CD4-positive, alpha-beta T cell (primary cell): ENCODE measurements at regions not wholly inside any gene's neighbourhood (a gene's known extent, or its start where the extent isn't known, plus 50 kb on each side); places are given as distances from the start of the nearest gene placed in this dataset.

Experiments
- ATAC-seq: fragments of 200-7000 bp; cut with Tn5 transposase; one replicate; pipeline ENCODE4 v1.10.0; 2022; ENCODE audit warnings: mild to moderate bottlenecking; ENCODE audit not compliant: poor library complexity
- CTCF ChIA-PET: fragments of 350-600 bp; sonication (Branson Sonifier 250); formaldehyde crosslinking; loops from one replicate; lab custom pipeline; 2021; ENCODE audit warnings: antibody characterized with exemption, inconsistent platforms; lab: Charles Lee
- POLR2A ChIA-PET: fragments of 350-600 bp; sonication (Branson Sonifier 250); formaldehyde crosslinking; loops from one replicate; lab custom pipeline; 2021; ENCODE audit warnings: antibody characterized with exemption, inconsistent platforms; lab: Charles Lee
- DNase-seq, 14 experiments: peaks; one replicate each; pipeline ENCODE4 v3.0.0-alpha.2; 2013 to 2020; ENCODE audit warnings: mixed read lengths in 2 of 14
- H3K27ac ChIP-seq, 2 donors: one replicate each; pipeline versions ENCODE4 v1.5.1 to v1.7.0; 2013; ENCODE audit warnings: low read length in 2 of 2, low read depth in 1 of 2, mild to moderate bottlenecking in 1 of 2
- H3K27me3 ChIP-seq, 2 experiments: 1 replicate in 1 of 2; 2 replicates in 1 of 2; pipeline versions ENCODE4 v1.6.1 to v1.7.0; 2013; ENCODE audit warnings: low read length in 2 of 2, control low read depth in 1 of 2, mild to moderate bottlenecking in 1 of 2, moderate library complexity in 1 of 2; ENCODE audit not compliant: insufficient read depth in 2 of 2, control insufficient read depth in 1 of 2
- H3K36me3 ChIP-seq: one replicate; pipeline ENCODE4 v1.6.1; 2013; ENCODE audit warnings: low read length, control low read depth; ENCODE audit not compliant: insufficient read depth
- H3K4me1 ChIP-seq: one replicate; pipeline ENCODE4 v1.6.1; 2013; ENCODE audit warnings: low read length, control low read depth; ENCODE audit not compliant: insufficient read depth
- H3K4me3 ChIP-seq: one replicate; pipeline ENCODE4 v1.5.1; 2013; ENCODE audit warnings: mild to moderate bottlenecking, low read length, moderate library complexity
- H3K9me3 ChIP-seq, 2 experiments: 1 replicate in 1 of 2; 2 replicates in 1 of 2; pipeline versions ENCODE4 v1.6.1 to v1.7.0; 2013; ENCODE audit warnings: low read length in 2 of 2, mild to moderate bottlenecking in 2 of 2, control low read depth in 1 of 2, moderate library complexity in 1 of 2; ENCODE audit not compliant: control insufficient read depth in 1 of 2, insufficient read depth in 1 of 2
- H3K27ac Mint-ChIP-seq: one replicate; pipeline ENCODE4 v1.8.0; 2020; ENCODE audit warnings: mixed read lengths
- H3K27me3 Mint-ChIP-seq: one replicate; pipeline ENCODE4 v1.8.0; 2021; ENCODE audit warnings: mixed read lengths
- H3K36me3 Mint-ChIP-seq: one replicate; pipeline ENCODE4 v1.8.0; 2021; ENCODE audit warnings: low read depth, mixed read lengths
- H3K4me1 Mint-ChIP-seq: one replicate; pipeline ENCODE4 v1.8.0; 2021; ENCODE audit warnings: low read depth, mixed read lengths
- H3K4me3 Mint-ChIP-seq: one replicate; pipeline ENCODE4 v1.8.0; 2020; ENCODE audit warnings: mild to moderate bottlenecking, mixed read lengths
- H3K9me3 Mint-ChIP-seq: one replicate; pipeline ENCODE4 v1.8.0; 2020; ENCODE audit warnings: mixed read lengths
- CTCF ChIP-seq: fragments of 200-600 bp; IDR thresholded peaks from one replicate; pipeline ENCODE4 v1.8.0; 2022; ENCODE audit warnings: antibody characterized with exemption, mild to moderate bottlenecking
- intact Hi-C, 2 experiments: fragments of 100-400 bp; cut with DNase I in 1 of 2; cut with micrococcal nuclease in 1 of 2; formaldehyde crosslinking; loops; one replicate each; pipeline versions ENCODE4 v1.15.1 to v1.9.0; 2023 to 2025; cut with DNase I, micrococcal nuclease

GRCh38 chr9:12141422-12141821 lies 551.8 kb upstream of the TYRP1 start:
- H3K27me3 Mint-ChIP-seq = no peaks in the 10 kb centered on the region
- no peaks in the 10 kb centered on the region for H3K36me3 ChIP-seq
- H3K9me3 ChIP-seq = peaks cover 0 to 6% of the 10 kb centered on the region in 2 experiments
- CTCF ChIA-PET = no interaction called here
- intact Hi-C loops = no loop called here
- no peak overlapping the region for H3K27ac ChIP-seq
- TF ChIP-seq CTCF = no peak
- H3K4me1 Mint-ChIP-seq = no peaks in the 10 kb centered on the region
- no peak overlapping the region for H3K27ac Mint-ChIP-seq
- DNase-seq = no peak
- no peaks in the 10 kb centered on the region for H3K27me3 ChIP-seq
- H3K4me3 ChIP-seq = no peak overlapping the region
- no peak overlapping the region for H3K4me3 Mint-ChIP-seq
- POLR2A ChIA-PET = no interaction called here
- H3K4me1 ChIP-seq = no peaks in the 10 kb centered on the region
- H3K36me3 Mint-ChIP-seq = no peaks in the 10 kb centered on the region
- ATAC-seq = no peak
- H3K9me3 Mint-ChIP-seq = peaks cover 11% of the 10 kb centered on the region

- ATAC-seq (no peak), DNase-seq (no peak)
- Histone ChIP-seq H3K9me3 (peaks cover 0 to 4% of the 10 kb centered on the region in 2 experiments), H3K4me3 (no peak overlapping the region), H3K4me1 (no peaks in the 10 kb centered on the region), H3K27me3 (no peaks in the 10 kb centered on the region), H3K27ac (no peak overlapping the region), H3K36me3 (no peaks in the 10 kb centered on the region)
- Mint-ChIP-seq H3K4me3 (no peak overlapping the region), H3K4me1 (no peaks in the 10 kb centered on the region), H3K9me3 (peaks cover 17% of the 10 kb centered on the region), H3K27ac (no peak overlapping the region), H3K27me3 (no peaks in the 10 kb centered on the region), H3K36me3 (no peaks in the 10 kb centered on the region)
- intact Hi-C loops = no loop called here
- CTCF ChIA-PET = no interaction called here
- POLR2A ChIA-PET = no interaction called here
- TF ChIP-seq CTCF = no peak
Measured at GRCh38 chr9:12155401-12156134, 537.6 kb upstream of the TYRP1 start.

- H3K4me1 ChIP-seq = no peaks in the 10 kb centered on the region
- no peak overlapping the region for H3K4me3 ChIP-seq
- H3K27ac Mint-ChIP-seq = no peak overlapping the region
- DNase-seq (no peak), ATAC-seq (no peak)
- H3K27me3 Mint-ChIP-seq = no peaks in the 10 kb centered on the region
- H3K9me3 Mint-ChIP-seq = peaks cover 8% of the 10 kb centered on the region
- no peaks in the 10 kb centered on the region for H3K4me1 Mint-ChIP-seq
- no peak overlapping the region for H3K4me3 Mint-ChIP-seq
- no peaks in the 10 kb centered on the region for H3K36me3 Mint-ChIP-seq
- POLR2A ChIA-PET = no interaction called here
- H3K9me3 ChIP-seq = peaks cover 3 to 5% of the 10 kb centered on the region in 2 experiments
- H3K27ac ChIP-seq = no peak overlapping the region
- CTCF ChIA-PET = no interaction called here
- intact Hi-C loops = no loop called here
- no peaks in the 10 kb centered on the region for H3K27me3 ChIP-seq
- no peaks in the 10 kb centered on the region for H3K36me3 ChIP-seq
- no peak for TF ChIP-seq CTCF
Measured at GRCh38 chr9:12162181-12162815, 530.9 kb upstream of the TYRP1 start.
